HG02884 (cell line): ENCODE measurements at regions not wholly inside any gene's neighbourhood (a gene's known extent, or its start where the extent isn't known, plus 50 kb on each side); places are given as distances from the start of the nearest gene placed in this dataset.
"Not testable (repeated sequence)": the region's sequence is repeated elsewhere in the genome, so short reads cannot be mapped to it uniquely, and the experiment has no call there.

Experiments used
- ATAC-seq: cut with Tn5 transposase; IDR thresholded peaks from one replicate; pipeline ENCODE4 v1.9.1; 2021; ENCODE audit warnings: mild to moderate bottlenecking, moderate library complexity; ENCODE audit not compliant: unreplicated experiment

DNA sequence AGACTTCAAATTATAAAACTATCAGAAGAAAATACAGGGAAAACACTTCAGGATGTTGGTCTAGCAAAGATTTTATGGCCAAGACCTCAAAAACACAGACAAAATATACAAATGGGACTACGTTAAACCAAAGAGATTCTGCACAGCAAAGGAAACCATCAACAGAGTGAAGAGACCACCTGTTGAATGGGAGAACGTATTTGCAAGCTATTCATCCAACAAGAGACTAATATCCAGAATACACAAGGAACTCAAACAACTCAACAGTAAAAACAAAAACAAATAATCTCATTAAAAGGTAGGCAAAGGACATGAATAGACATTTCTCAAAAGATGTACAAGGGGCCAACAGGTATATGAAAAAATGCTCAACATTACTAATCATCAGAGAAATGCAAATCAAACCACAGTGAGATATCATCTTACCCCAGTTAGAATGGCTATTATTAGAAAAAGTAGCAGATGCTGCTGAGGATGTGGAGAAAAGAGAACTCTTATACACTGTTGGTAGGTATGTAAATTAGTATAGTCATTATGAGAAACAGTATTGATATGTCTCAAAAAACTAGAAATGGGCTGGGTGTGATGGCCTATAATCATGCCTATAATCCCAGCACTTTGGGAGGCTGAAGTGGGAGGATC is 112.6 kb downstream of the LRIG2 start:
- peak; percentile 94 for ATAC-seq

- no peak for ATAC-seq
These were observed 117.1 kb downstream of the LRIG2 start for GRCh38 chr1:113190078-113190477.

GRCh38 chr1:113190930-113191329 is 117.9 kb downstream of the LRIG2 start:
- no peak for ATAC-seq

- peak; percentile 69 for ATAC-seq
These were observed 118.6 kb downstream of the LRIG2 start for GRCh38 chr1:113191579-113192076.

- peak; percentile 11 for ATAC-seq
These were observed 119.2 kb downstream of the LRIG2 start for GRCh38 chr1:113192242-113192641.

- ATAC-seq: no peak
These were observed 120.0 kb downstream of the LRIG2 start for GRCh38 chr1:113192980-113193379.

DNA sequence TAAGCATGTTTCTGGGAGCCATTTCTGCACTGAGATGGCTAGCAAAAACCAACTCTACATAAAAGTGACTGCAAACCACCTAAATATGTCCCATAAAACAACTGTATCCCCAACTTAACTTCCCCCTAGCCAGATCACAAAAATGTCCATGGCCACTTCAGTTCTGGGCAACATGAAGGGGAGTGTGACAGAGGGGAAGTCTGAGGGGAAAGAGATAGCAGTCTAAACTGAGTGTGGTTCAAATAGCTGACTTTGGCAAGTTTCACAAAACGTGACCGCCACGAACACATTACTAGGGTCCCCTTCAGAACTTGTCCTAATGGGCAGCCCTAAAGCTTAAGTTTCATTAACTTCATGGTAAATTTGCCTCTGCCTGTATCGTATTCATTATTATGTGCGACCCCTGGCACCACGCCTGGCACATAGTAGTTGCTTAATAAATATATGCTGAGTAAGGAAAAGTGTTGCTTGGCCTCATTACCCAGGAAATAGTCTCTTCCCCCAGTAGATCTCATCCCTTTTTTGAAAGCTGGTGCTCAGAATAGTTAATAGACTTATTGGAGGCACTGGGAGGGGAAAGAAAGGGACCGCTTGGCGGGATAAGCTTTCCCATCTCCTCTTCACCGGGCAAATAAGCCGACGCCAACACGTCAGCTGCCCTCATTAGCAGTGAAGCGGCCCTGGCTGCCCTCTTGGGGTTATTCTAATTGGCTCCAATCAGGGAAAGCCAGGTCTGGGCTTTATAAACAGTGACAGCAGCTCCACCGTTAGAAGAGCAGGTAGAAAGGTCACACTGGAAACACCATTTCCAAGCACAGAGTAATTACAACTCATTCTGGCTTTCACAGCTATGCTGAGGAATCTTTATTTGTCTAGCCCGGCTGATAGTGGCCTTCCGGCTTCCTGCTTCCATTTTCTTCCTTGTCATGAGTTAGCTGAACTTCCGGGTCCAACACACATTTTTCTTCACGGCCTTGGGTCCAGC is 122.1 kb downstream of the LRIG2 start:
- ATAC-seq: no peak

- ATAC-seq: no peak
These were observed 124.8 kb downstream of the LRIG2 start for GRCh38 chr1:113197719-113198330.

DNA sequence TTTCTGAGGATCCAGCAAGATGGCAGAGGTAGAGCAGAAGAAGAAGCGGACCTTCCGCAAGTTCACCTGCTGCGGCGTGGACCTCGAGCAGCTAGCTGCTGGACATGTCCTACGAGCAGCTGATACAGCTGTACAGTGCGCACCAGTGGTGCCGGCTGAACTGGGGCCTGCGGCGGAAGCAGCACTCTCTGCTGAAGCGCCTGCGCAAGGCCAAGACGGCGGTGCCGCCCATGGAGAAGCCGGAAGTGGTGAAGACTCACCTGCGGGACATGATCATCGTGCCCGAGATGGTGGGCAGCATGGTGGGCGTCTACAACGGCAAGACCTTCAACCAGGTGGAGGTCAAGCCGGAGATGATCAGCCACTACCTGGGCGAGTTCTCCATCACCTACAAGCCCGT is 125.8 kb downstream of the LRIG2 start:
- no peak for ATAC-seq

- ATAC-seq: no peak
These were observed 126.9 kb downstream of the LRIG2 start for GRCh38 chr1:113199760-113200455.

DNA sequence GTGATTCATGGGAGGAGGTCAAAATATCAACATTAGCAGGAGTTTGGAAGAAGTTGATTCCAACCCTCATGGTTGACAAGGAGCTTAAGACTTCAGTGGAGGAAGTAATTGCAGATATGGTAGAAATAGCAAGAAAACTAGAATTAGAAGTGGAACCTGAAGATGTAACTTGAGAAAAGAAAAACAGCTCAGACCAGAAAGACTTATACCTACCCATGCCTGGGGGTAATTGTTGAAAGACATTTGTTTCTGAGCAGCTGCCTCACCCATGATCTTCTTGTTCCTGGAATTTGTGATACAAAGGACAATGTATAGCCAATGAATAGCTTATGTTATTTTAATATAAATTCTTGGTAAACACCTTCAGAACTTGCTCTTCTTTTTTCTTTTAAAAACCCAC is 128.6 kb downstream of the LRIG2 start:
- no peak for ATAC-seq

GRCh38 chr1:113205980-113206766 is 133.2 kb downstream of the LRIG2 start:
- no peak for ATAC-seq

GRCh38 chr1:113207019-113207418 is 134.0 kb downstream of the LRIG2 start:
- ATAC-seq: no peak

GRCh38 chr1:113207457-113207856 is 134.5 kb downstream of the LRIG2 start:
- no peak for ATAC-seq

DNA sequence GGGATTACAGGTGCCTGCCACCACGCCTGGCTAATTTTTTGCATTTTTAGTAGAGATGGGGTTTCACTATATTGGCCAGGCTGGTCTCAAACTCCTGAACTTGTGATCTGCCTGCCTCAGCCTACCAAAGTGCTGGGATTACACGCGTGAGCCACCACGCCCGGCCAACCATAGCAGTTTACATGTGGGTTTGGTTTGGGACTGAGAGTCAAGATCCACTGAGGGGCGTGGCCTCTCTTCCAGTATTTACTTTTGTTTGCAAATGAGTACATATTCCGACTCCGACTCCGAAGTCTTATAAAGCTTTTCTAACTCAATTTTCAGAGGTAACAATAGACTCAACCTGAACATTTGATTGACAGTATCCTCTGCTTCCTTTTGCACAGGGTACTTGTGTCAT is 135.4 kb downstream of the LRIG2 start:
- not testable (repeated sequence) for ATAC-seq

- ATAC-seq: no peak
These were observed 137.2 kb downstream of the LRIG2 start for GRCh38 chr1:113210248-113210647.

- ATAC-seq: no peak
These were observed 138.5 kb downstream of the LRIG2 start for GRCh38 chr1:113211467-113211866.

DNA sequence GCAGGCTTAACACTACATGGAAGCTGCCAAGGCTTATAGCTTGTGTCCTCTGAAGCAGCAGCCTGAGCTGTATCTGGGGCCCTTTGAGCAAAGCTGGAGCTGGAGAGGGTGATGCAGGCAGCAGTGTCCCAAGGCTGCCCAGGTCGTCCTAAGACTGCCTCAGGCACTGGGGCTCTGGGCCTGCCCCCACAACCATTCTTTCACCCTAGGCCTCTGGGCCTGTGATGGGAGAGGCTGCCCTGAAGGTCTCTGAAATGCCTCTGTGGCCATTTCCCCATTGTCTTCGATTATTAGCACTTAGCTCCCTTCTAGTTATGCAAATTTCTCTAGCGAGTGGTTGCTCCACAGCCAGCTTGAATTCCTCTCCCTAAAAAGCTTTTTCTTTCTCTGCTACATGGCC is 142.0 kb downstream of the LRIG2 start:
- ATAC-seq: no peak

DNA sequence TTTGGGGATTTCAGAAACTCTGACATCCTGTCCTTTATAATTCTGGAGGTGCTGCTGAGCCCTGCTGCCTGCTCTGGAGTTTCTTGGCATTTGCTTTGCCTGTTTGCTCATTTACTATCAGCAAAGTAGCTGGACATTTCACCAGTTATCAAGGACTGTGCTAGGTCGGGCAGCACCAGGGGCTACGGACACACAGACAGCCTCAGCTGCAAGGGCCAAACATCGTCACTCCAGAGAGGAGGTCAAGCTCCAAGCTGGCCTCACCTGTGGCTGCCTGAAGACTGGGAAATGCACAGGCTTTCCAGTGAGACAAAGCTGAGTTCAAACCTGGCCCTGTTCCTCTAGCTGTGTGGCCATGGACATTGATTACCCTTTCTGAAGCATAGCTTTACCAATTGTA is 143.7 kb downstream of the LRIG2 start:
- ATAC-seq: no peak
